ENCODE measurements at regions not wholly inside any gene's neighbourhood (a gene's known extent, or its start where the extent isn't known, plus 50 kb on each side); places are given as distances from the start of the nearest gene placed in this dataset.
"Not testable (repeated sequence)": the region's sequence is repeated elsewhere in the genome, so short reads cannot be mapped to it uniquely, and the experiment has no call there.

- no peak for DNase-seq
These were observed 1115.2 kb upstream of the MIR17HG start for GRCh38 chr13:90232291-90232690.

- DNase-seq = no peak
These were observed 1113.4 kb upstream of the MIR17HG start for GRCh38 chr13:90233933-90234672.

GRCh38 chr13:90237852-90238251, 1109.6 kb upstream of the MIR17HG start:
- no peak for DNase-seq

- no peak for DNase-seq
These were observed 1109.1 kb upstream of the MIR17HG start for GRCh38 chr13:90238413-90238812.

- DNase-seq = no peak
These were observed 1108.4 kb upstream of the MIR17HG start for GRCh38 chr13:90239130-90239529.

- no peak for DNase-seq
These were observed 1101.5 kb upstream of the MIR17HG start for GRCh38 chr13:90246005-90246404.

- DNase-seq = no peak
These were observed 1100.7 kb upstream of the MIR17HG start for GRCh38 chr13:90246687-90247345.

GRCh38 chr13:90253806-90254205, 1093.7 kb upstream of the MIR17HG start:
- no peak for DNase-seq

GRCh38 chr13:90254437-90254836, 1093.0 kb upstream of the MIR17HG start:
- DNase-seq = no peak

GRCh38 chr13:90256746-90257145, 1090.7 kb upstream of the MIR17HG start:
- no peak for DNase-seq

GRCh38 chr13:90258129-90258528, 1089.4 kb upstream of the MIR17HG start:
- no peak for DNase-seq

GRCh38 chr13:90261343-90261742, 1086.1 kb upstream of the MIR17HG start:
- no peak for DNase-seq

- DNase-seq = no peak
These were observed 1077.3 kb upstream of the MIR17HG start for GRCh38 chr13:90270226-90270625.

- DNase-seq = no peak
These were observed 1075.1 kb upstream of the MIR17HG start for GRCh38 chr13:90272356-90272755.

GRCh38 chr13:90276216-90276615, 1071.3 kb upstream of the MIR17HG start:
- DNase-seq = no peak

GRCh38 chr13:90278231-90278630, 1069.3 kb upstream of the MIR17HG start:
- not testable (repeated sequence) for DNase-seq

- no peak for DNase-seq
These were observed 1065.8 kb upstream of the MIR17HG start for GRCh38 chr13:90281709-90282108.

- DNase-seq = no peak
These were observed 1060.0 kb upstream of the MIR17HG start for GRCh38 chr13:90287521-90287920.

- no peak for DNase-seq
These were observed 1053.6 kb upstream of the MIR17HG start for GRCh38 chr13:90293793-90294361.

GRCh38 chr13:90299238-90299637, 1048.2 kb upstream of the MIR17HG start:
- DNase-seq = no peak

GRCh38 chr13:90300015-90300414, 1047.5 kb upstream of the MIR17HG start:
- no peak for DNase-seq

- no peak for DNase-seq
These were observed 1045.4 kb upstream of the MIR17HG start for GRCh38 chr13:90302107-90302506.

GRCh38 chr13:90305796-90306195, 1041.7 kb upstream of the MIR17HG start:
- no peak for DNase-seq

- DNase-seq = no peak
These were observed 1040.4 kb upstream of the MIR17HG start for GRCh38 chr13:90307136-90307535.
